NCI-H2196 (cell line): ENCODE measurements at regions not wholly inside any gene's neighbourhood (a gene's known extent, or its start where the extent isn't known, plus 50 kb on each side); places are given as distances from the start of the nearest gene placed in this dataset.
"Not testable (repeated sequence)": the region's sequence is repeated elsewhere in the genome, so short reads cannot be mapped to it uniquely, and the experiment has no call there.

Experiments
- DNase-seq: peaks from one replicate; lab custom pipeline; 2025; ENCODE audit not compliant: unreplicated experiment; lab: John Stamatoyannopoulos, UW

- DNase-seq, result peak; percentile 92
Measured at GRCh38 chr20:17873410-17874270, 95.0 kb downstream of the SNX5 start.

- no peak for DNase-seq
Measured at GRCh38 chr20:17872959-17873358, 95.6 kb downstream of the SNX5 start.

GRCh38 chr20:17872434-17872833 lies 96.2 kb downstream of the SNX5 start:
- no peak for DNase-seq

DNA sequence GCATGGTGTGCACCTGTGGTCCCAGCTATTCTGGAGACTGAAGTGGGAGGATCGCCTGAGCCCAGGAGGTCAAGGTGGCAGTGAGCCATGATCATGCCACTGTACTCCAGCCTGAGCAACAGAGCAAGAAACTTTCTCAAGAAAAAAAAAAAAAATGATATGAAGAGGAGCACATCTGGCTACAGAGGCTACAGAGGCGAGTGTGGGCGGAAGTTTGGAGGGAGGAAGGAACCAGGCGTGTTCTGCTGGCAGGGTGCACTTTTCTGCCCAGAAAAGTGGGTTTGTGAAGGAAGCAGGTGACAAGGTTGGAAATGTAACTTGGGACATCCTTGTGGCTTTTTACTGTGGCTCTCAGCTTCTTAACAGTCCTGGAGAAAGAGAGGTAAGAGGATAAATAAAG lies 96.7 kb downstream of the SNX5 start:
- no peak for DNase-seq

DNA sequence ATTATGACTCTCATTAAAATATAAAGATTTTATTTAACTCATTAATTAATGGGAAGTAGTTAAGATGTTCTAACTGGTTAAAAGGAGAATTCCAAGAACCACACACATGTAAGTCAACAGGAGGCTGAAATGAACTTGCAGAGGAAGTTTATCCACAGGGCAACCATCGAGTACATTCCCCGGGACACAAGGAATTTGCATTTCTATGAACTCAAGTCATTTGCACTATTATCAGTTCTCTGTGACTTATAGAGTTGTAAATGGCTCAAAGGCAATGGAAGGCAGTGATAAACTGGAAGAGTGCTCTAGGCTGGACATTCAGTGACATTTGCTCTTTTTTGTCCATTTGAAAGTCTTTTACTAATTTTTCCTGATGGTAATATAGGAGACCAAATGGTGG lies 97.4 kb downstream of the SNX5 start:
- no peak for DNase-seq

- no peak for DNase-seq
Measured at GRCh38 chr20:17870086-17870740, 98.4 kb downstream of the SNX5 start.

GRCh38 chr20:17869295-17869994 lies 99.1 kb downstream of the SNX5 start:
- DNase-seq, result no peak

DNA sequence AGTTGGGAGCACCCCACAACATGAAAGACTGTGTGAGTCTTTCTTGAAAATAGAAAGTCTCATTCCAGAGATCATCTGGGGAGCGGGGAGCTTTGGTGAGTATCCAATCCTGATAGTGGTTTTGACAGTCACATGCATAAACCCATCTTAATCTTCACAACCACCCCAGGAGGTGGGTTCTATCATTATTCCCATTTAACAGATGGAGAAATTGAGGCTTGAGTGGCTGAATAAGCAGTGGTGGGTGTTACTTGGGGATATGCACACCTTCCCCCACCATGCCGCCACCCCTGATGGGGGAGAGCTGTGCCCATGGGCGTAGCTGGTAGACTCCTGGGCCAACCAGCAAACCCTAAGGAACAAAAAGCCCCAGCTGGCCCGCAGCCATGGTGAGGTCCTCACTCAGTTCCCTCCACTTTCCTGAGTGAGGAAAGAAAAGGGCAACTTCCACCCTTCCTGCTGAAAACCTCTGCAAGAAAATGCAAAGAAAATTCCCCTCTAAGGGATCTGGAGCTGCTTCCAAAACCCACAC lies 99.8 kb downstream of the SNX5 start:
- DNase-seq, result no peak

DNA sequence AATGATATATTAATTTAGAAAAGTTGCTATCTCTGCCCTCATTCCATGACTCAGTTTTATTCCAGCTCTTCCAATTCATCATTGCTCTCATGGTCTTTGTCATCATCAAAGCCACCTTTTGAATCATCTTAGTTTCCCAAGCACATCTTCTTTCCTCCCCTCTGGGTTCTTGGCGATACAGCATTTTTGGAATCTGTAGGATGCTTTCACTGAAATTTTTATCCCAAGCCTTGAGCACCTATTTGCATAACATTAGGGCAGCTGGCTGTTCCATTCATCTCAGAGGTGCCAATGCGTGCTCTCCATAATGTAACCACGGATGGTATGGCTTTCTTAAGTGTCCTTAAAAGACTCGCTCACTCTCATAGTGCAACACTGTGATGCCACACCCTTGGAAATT lies 100.4 kb downstream of the SNX5 start:
- no peak for DNase-seq

- no peak for DNase-seq
Measured at GRCh38 chr20:17867131-17867925, 101.3 kb downstream of the SNX5 start.

GRCh38 chr20:17866234-17867001 lies 102.2 kb downstream of the SNX5 start:
- no peak for DNase-seq

DNA sequence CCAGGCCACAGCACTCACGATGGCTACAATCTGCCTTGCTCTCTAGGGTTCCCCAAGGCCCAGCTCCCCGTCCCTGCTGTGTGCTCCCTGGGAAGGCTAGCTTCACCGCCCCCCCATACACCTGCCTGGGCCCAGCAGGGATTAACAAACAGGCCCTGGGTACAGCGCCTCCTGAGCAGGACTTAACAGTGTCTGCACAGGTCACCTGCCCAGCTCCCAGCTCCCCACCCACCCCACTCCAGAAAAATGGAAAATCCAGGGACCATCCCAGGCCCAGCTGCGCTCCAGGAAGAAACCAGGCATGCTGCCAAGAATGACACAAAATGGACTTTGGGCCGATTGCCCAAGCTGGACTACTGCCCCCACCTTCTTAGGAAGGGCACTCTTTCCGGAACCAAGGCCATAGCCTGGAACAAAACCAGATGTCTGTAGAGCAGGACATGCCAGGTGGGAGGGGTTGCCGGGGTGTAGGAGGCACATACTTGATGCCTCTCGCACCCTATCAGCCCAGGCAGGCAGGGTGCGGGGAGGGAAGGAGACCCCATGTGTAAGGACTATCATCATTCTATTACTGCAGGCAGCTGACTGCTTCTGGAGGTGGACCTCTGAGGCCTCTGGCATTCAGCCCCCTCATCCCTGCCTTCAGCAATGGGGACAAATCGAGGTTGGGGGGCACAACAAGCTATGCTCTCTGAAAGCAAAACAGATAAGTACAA lies 104.9 kb downstream of the SNX5 start:
- DNase-seq, result peak; percentile 73

DNA sequence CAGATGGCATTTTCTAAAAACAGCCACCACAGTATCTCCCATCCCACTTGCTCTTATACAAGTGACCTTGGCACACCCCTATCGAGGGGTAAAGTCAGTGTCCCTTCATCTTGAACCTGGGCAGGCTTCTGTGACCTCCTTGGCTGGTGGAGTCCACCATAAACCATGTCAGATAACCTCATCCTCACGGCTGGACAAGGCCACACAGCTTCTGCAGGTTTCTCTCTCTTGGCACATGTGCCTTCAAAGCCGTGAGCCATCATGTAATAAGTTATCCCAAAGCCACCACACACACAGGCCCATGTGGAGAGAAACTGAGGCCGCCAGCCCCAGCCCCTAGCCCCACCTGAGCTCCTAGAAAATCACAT lies 105.4 kb downstream of the SNX5 start:
- DNase-seq, result no peak

DNA sequence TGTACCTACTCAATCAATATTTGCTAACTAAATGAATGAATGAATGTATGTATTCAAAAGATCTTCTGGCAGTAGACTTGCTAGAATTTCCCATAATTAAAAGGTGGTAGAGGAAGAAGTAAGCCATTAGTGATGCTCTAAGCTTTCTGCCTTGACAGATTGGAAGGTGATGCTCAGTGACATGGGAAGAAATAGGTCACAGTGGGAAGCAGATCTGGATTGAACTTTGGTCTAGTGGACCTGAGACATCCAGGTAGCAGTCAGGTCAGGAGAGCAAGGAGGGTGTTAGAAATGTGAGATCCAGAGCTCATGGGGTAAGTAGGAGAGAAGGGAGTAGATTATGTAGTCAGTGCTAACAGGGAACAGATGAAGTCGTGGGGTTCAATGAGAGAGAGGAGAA lies 106.4 kb downstream of the SNX5 start:
- no peak for DNase-seq

DNA sequence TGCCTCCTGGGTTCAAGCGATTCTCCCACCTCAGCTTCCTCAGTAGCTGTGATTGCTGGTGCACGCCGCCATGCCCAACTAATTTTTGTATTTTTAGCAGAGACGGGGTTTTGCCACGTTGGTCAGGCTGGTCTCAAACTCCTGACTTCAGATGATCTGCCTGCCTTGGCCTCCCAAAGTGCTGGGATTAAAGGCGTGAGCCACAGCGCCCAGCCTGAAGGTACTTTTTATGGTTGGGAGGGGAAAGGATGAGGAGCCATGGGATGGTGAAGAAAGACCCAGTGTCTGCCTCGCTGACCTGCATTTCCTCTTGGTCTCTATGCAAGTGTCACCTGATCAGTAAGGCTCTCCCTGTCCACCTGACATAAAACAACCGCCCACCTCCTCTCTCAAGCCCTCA lies 107.0 kb downstream of the SNX5 start:
- DNase-seq, result not testable (repeated sequence)

DNA sequence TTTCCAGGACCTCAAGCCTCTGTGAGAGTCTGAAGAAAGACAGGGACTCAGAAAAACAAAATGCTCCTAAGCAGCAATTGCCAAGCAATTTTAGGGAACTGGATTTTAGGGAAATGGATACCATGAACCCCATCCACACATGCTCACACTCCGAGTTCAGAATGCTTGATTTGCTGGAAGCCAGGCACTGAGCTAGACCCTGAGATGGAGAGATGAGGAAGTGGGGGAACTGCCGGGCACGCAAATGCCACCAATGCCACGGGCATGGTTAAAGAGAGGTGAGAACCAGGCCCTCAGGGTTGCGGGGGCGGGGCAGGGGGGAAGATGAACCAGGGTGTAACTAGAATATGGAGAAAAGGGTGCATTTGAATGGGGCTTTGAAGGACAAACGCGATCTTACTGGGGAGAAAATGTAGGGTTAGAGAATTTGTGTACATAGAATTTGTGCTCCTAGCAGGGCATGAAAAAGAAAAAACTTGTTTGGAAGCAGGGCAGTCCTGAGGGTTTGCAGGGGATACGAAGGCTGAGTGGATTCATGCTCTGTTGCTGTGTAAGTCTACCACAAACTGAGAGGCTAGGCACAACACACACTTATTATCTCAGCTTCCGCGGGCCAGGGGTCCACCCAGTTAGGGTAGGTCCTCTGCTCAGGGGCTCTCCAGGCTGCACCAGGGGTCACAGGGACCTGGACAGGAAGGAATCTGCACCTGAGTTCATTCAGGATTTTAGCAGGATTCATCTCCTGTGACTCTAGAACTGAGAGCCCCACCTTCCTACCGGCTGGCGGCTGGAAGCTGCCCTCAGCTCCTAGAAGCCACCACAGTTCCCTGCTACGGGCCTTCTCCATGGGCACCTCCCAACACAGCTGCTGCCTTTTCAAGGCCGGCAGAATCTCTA lies 108.0 kb downstream of the SNX5 start:
- no peak for DNase-seq

DNA sequence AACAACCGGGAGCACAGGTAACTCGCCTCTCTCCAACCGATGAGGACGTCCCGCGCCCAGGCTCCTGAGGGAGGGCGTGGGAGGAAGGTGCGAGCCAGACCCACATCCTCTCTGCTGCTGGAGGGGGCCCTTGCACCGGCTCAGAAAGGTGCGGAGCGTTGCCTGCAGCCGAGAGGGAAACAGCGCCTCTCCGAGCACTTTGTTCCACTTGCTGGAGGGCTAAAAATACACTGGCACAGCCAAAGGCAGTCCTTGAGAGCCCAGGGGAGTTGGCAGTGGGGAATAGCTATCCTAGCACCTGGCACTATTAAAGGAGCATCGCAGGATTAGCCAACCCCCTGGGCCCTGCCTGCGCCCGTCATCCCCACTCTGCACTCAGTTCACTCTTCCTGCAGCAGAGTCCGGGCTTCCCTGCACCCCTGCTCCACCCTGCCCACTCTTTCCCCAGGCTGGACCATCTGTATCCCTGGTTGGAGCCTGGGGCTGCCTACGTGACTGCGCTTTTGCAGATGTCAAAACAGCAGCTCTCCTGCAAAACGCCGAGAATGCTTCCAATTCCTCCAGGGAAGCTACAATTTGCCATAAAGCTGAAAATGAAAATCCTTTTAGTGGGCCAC lies 108.9 kb downstream of the SNX5 start:
- DNase-seq, result peak; percentile 42

DNA sequence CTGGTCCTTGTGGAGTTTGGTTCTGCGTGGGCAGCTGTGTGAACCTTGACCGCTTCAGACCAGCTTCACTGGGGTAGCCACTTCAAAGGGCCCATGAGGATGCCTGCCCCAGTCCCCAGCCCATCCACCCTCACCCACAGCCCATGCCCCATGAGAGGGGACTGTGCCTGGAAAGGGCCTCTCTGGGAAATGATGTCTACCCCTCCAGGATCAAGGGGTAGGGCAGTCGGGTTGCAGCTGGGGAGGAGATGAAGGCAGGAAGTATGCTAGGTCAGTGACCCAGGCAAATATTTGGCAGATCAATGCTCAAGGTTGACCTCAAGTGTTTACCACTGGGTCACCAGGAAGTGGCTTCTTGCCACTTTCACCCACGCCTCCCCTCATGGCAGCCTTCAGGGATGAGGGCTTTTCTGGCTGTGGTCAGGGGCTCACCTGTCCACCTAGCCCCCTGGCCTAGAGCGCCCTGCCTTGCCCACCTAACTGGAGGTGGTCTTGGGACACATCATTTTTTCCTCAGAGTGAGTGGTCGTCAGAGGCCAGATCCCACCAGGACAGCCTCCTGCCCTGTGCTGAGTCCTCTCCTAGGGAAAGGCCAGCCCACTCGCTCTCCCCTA lies 109.5 kb downstream of the SNX5 start:
- peak; percentile 15 for DNase-seq
